Stimulated activated CD8-positive, alpha-beta memory T cell treated with anti-CD3 and anti-CD28 coated beads, Interleukin-4, amount 100 ng/mL, for 4 hours (primary cell): ENCODE measurements at regions not wholly inside any gene's neighbourhood (a gene's known extent, or its start where the extent isn't known, plus 50 kb on each side); places are given as distances from the start of the nearest gene placed in this dataset.
"Not testable (repeated sequence)": the region's sequence is repeated elsewhere in the genome, so short reads cannot be mapped to it uniquely, and the experiment has no call there.

Experiments used
- DNase-seq, 2 donors: peaks; one replicate each; pipeline ENCODE4 v3.0.0-alpha.2; 2020; ENCODE audit warnings: low read depth in 2 of 2, low spot score in 1 of 2

- no peak for DNase-seq
Measured at GRCh38 chr1:29428280-29428615, 191.9 kb downstream of the PTPRU start.

DNA sequence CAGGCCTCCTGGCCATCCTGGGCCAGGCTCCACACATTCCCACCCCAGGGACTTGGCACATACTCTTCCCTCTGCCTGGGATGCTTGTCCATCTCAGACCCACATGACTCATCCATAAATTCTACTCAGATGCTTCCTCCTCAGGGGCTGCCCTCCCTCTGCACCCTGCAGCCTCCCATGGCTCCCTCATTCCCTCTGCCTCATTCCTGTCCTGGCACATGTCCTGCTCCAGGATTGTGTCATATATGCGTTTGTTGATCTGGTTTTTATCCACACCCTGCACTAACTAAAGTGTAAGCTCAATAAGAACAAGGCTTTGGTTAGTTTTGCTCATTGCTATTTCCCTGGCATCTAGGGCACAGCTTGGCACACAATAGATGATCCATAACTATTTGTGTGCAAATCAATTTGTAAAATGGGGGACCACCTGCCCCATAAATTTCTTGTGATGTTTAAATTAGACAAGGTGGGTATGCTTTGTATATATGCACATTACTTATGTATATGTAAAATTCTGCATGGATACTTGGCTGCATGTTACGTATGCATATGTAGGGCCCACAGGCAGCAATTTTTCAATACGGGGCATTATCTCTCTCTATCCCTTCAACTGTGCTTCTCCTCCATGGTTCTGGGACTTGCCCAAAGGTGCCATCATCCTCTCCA is 191.4 kb downstream of the PTPRU start:
- DNase-seq, result no peak

DNA sequence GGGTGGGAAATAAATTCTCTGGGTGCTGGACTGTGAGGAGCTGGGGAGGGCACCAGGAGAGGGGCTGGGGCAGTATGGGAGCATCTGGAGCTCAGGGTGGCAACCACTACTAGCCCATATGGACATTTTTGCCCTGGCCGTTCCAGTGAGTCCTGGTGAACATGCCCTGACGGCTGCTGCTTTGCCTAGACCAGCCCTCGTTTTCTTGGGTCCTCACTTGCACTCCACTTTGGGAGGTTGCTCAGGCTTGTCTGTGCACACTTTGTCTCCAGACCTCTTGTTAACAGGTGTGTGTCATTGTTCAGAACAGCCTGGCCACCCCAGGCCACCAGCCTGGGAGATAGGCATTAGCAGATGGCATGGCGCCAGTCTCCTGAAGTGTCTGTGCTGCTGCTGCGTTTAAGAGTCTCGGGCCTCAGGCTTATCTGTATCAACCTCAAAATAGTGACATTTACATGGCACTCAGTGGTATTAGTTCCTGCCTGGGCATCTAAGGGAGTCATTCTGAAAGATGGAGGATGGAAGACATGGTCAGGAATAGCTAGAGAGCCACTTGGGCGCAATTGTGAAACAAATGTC is 190.5 kb downstream of the PTPRU start:
- no peak for DNase-seq

- DNase-seq, result no peak
Measured at GRCh38 chr1:29425631-29426030, 189.3 kb downstream of the PTPRU start.

DNA sequence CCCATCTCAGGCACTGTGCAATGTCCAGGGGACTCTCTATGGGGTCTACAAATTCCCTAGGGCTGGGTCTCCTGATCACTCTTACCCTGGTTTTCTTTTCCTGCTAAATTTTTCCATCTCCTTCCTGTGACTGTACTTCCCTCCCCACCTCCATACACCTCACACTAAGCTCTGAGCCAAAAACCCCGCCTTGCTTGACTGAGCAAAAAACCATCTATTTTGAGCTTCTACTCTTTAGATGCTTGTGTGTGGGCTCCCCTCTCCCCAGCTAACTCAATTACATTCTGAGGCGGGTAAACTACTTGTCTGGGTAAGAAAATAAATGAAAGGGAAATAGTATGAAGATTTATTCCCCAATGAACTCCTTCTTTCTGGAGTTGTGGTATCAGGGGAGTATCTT is 187.9 kb downstream of the PTPRU start:
- no peak for DNase-seq

DNA sequence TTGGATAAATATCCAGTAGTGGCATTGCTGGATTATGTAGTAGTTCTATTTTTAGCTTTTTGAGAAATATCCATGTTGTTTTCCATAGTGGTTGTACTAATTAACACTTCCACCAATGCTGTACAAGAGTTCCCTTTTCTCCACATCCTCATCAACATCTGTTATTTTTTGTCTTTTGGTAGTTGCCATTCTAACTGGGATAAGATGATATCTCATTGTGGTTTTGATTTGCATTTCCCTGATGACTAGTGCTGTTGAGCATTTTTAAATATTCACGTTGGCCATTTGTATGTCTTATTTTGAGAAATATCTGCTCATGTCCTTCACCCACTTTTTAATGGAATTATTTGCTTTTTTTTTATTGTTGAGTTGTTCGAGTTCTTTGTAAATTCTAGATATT is 183.9 kb downstream of the PTPRU start:
- no peak for DNase-seq

DNA sequence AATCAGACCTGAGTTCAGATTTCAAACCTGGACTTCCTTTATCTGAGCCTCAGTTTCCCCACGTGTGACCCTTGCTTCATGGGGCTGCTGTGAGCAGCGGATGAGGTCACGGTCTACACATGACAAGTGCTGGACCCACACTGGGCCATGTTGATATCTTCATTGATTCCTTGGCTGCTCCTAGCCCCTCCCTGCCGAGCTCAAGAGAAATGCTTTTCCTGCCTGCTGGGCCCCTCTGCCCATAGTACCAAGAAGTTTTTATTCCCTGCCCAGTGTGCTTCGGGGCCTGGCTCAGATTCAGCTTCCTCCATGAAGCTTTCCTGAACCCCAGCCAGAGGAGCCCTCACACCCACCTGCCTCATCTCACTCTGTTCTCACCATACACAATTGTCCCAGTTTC is 181.6 kb downstream of the PTPRU start:
- no peak for DNase-seq

GRCh38 chr1:29417147-29417858 is 181.0 kb downstream of the PTPRU start:
- DNase-seq, result no peak

- DNase-seq, result no peak
Measured at GRCh38 chr1:29416267-29417146, 180.2 kb downstream of the PTPRU start.

GRCh38 chr1:29415861-29416260 is 179.5 kb downstream of the PTPRU start:
- no peak for DNase-seq

- no peak for DNase-seq
Measured at GRCh38 chr1:29415156-29415830, 179.0 kb downstream of the PTPRU start.

DNA sequence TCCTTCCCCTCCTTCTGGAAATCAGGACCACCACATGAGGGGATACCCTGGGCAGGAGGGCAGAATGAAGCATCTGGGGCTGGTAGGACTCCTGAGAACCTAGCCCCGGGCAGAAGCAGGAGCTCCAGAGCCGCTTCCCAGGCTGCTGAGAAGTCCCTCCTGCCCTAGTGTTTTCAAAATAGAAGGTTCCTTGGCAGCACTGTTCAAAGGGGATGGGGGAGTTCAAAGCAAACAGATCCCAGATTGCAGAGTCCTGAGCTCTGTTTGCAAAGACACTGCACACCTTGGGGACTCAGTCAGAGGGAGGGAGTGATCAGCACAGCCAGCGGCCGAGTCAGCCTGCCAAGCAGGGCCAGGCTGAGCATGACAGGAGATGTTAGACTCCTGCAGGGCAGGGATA is 177.8 kb downstream of the PTPRU start:
- DNase-seq, result no peak

DNA sequence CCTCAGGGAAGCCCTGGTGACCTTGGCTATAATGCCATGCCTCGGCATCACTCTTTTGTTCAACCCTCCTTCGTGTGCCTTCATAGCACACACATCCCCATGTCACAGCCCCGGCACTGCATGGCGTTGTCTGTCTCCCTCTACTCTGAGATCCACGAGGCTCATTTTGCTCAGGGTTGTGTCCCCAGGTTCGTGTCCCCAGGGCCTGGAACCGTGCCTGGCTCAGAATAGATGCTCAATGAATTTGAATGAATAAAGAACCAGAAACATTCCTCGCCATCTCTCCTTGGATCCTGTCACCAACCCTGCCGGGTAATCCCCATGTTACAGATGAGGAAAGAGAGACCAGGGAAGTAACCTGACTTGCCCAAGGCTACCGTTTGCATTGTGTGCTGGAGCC is 177.3 kb downstream of the PTPRU start:
- DNase-seq, result no peak

GRCh38 chr1:29412591-29412990 is 176.3 kb downstream of the PTPRU start:
- no peak for DNase-seq

DNA sequence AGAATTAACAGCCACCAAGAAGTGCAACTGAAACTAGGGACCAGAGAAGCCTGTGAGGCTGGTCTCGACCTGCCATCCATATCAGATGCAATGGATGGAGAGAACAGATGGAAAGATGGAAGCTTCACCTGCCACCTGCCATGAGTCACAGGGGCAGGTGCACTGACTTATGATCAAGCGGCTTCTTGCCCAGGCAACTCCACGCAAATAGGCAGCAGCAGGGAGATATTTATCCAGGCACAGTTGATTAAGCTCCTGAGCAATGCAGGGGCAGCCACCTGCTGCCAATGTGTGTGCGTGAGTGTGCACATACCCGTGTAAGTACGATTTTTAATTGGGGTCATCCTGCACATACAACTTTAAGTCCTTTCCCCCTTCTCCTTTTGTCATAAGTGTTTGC is 174.2 kb downstream of the PTPRU start:
- DNase-seq, result no peak

DNA sequence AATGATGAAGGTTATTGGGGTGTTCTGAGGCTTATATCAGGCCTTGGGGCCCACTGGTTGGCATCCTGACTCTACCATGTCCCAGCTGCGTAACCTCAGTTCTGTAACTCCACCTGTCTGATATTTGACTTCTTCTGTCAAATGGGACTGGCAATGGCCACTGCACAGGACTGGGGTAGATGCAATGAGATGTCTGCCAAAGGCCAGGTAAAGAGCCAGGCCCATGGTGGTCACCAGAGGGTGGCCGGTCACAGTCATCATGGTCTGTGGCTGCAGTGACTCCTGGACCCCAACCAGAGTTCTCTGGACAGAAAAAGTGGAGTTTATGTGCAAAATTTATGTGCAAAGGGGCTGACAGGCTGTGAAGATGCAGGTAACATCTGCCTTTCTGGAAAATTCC is 173.3 kb downstream of the PTPRU start:
- no peak for DNase-seq

DNA sequence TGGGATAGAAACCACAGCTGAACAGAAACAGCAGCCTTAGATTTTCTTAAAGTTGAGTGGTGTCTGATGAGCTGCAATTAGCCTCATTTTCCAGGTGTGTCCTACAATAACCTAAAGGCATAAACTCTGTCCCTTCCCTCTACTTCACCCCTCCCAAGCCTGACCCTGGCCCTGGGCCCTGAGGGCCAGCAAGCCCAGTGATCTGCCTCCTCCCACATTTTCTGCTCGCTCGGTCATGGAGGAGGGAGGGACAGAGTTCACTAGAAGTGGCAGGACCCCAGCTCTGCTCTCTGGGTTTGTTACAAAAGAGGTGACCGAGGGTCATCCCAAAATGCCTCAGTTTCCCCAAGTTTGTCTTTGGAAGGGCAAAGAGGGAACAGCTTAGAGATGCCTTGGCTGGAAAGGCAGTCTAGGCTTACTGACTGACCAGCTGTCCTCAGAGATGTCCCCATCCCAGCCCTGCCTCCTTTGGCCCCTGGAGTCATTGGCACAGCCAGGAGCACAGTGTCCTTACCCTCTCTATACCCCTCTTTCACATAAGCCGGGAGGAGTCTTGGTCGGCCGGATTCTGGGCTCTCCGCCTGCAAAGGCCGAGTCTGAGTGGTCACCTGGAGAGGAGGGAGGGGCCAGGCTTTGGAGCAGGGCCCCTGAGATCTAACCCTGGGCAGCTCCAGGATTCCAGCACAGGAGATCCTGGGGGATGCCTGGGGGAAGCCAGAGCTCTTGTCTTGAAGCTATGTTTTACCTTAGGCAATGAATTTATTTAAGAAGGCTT is 172.7 kb downstream of the PTPRU start:
- no peak for DNase-seq

GRCh38 chr1:29406814-29407213 is 170.5 kb downstream of the PTPRU start:
- no peak for DNase-seq

DNA sequence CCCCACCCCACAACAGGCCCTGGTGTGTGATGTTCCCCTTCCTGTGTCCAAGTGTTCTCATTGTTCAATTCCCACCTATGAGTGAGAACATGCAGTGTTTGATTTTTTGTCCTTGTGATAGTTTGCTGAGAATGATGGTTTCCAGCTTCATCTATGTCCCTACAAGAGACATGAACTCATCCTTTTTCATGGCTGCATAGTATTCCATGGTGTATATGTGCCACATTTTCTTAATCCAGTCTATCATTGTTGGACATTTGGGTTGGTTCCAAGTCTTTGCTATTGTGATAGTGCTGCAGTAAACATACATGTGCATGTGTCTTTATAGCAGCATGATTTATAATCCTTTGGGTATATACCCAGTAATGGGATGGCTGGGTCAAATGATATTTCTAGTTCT is 163.9 kb downstream of the PTPRU start:
- DNase-seq, result not testable (repeated sequence)

- no peak for DNase-seq
Measured at GRCh38 chr1:29399465-29399864, 163.1 kb downstream of the PTPRU start.
